ENCODE measurements at regions not wholly inside any gene's neighbourhood (a gene's known extent, or its start where the extent isn't known, plus 50 kb on each side); places are given as distances from the start of the nearest gene placed in this dataset.

- no peak for TF ChIP-seq POLR2AphosphoS5 (IDR thresholded peaks at IDR 0.05; ENCODE audit: low read depth)
- no peak for TF ChIP-seq CTCF (conservative IDR thresholded peaks at IDR 0.05; ENCODE audit: low read depth in 2 of 2)
- TF ChIP-seq EZH2phosphoT487 (IDR thresholded peaks at IDR 0.05; ENCODE audit: unreplicated experiment): no peak
- TF ChIP-seq EZH2 (IDR thresholded peaks at IDR 0.05; ENCODE audit: low read depth, unreplicated experiment): no peak
- no peak for TF ChIP-seq REST (IDR thresholded peaks at IDR 0.05; ENCODE audit: unreplicated experiment)
- TF ChIP-seq CREB1 (CRISPR knock-in tag; IDR thresholded peaks at IDR 0.05; ENCODE audit: low read depth): no peak
- TF ChIP-seq ZNF462 (CRISPR knock-in tag; IDR thresholded peaks at IDR 0.05): no peak
- no peak for TF ChIP-seq NANOG (IDR thresholded peaks at IDR 0.05; ENCODE audit: borderline replicate concordance)
- TF ChIP-seq JUNB (IDR thresholded peaks at IDR 0.05; ENCODE audit: unreplicated experiment): no peak
These were observed 160.7 kb upstream of the CPXCR1 start for GRCh38 chrX:88586317-88586716.

All from GM23338 (cell line).